GM21723 (cell line): ENCODE measurements at regions not wholly inside any gene's neighbourhood (a gene's known extent, or its start where the extent isn't known, plus 50 kb on each side); places are given as distances from the start of the nearest gene placed in this dataset.
"Not testable (repeated sequence)": the region's sequence is repeated elsewhere in the genome, so short reads cannot be mapped to it uniquely, and the experiment has no call there.

Source experiments
- ATAC-seq: cut with Tn5 transposase; IDR thresholded peaks from one replicate; pipeline ENCODE4 v1.9.1; 2021; ENCODE audit warnings: mild to moderate bottlenecking, moderate library complexity; ENCODE audit not compliant: unreplicated experiment

GRCh38 chr12:107366322-107366721 is 273.0 kb upstream of the CRY1 start:
- no peak for ATAC-seq

GRCh38 chr12:107368586-107368985 is 275.2 kb upstream of the CRY1 start:
- ATAC-seq, result no peak

- ATAC-seq, result no peak
Measured at GRCh38 chr12:107369006-107369405, 275.7 kb upstream of the CRY1 start.

- ATAC-seq, result no peak
Measured at GRCh38 chr12:107369679-107370078, 276.3 kb upstream of the CRY1 start.

- ATAC-seq, result no peak
Measured at GRCh38 chr12:107372229-107372658, 278.9 kb upstream of the CRY1 start.

GRCh38 chr12:107373238-107373809 is 280.0 kb upstream of the CRY1 start:
- no peak for ATAC-seq

- no peak for ATAC-seq
Measured at GRCh38 chr12:107374161-107374840, 281.0 kb upstream of the CRY1 start.

GRCh38 chr12:107375231-107375630 is 281.9 kb upstream of the CRY1 start:
- ATAC-seq, result no peak

- no peak for ATAC-seq
Measured at GRCh38 chr12:107377596-107378385, 284.4 kb upstream of the CRY1 start.

- no peak for ATAC-seq
Measured at GRCh38 chr12:107378609-107379008, 285.3 kb upstream of the CRY1 start.

GRCh38 chr12:107379142-107379851 is 285.9 kb upstream of the CRY1 start:
- not testable (repeated sequence) for ATAC-seq

GRCh38 chr12:107379852-107380567 is 286.7 kb upstream of the CRY1 start:
- no peak for ATAC-seq

- ATAC-seq, result no peak
Measured at GRCh38 chr12:107384645-107385044, 291.3 kb upstream of the CRY1 start.

- no peak for ATAC-seq
Measured at GRCh38 chr12:107385509-107385908, 292.2 kb upstream of the CRY1 start.

GRCh38 chr12:107386569-107386968 is 293.2 kb upstream of the CRY1 start:
- ATAC-seq, result no peak

- no peak for ATAC-seq
Measured at GRCh38 chr12:107388263-107388662, 294.9 kb upstream of the CRY1 start.

GRCh38 chr12:107390414-107390813 is 295.2 kb upstream of the PWP1 start:
- ATAC-seq, result no peak

GRCh38 chr12:107393043-107393717 is 292.4 kb upstream of the PWP1 start:
- no peak for ATAC-seq

- no peak for ATAC-seq
Measured at GRCh38 chr12:107394693-107395092, 290.9 kb upstream of the PWP1 start.

GRCh38 chr12:107395817-107396216 is 289.8 kb upstream of the PWP1 start:
- ATAC-seq, result no peak
